MM.1S (cell line): ENCODE measurements at regions not wholly inside any gene's neighbourhood (a gene's known extent, or its start where the extent isn't known, plus 50 kb on each side); places are given as distances from the start of the nearest gene placed in this dataset.

Experiments used
- DNase-seq: peaks from one replicate; pipeline ENCODE4 v3.0.0-alpha.2; 2015
- H2AFZ ChIP-seq: fragments of 300-600 bp; sonication (generic); 2 replicates; pipeline ENCODE4 v1.6.0; 2016; ENCODE audit warnings: antibody characterized with exemption, low read length
- H3F3A ChIP-seq: fragments of 300-600 bp; sonication (generic); 2 replicates; pipeline ENCODE4 v1.6.1; 2016; ENCODE audit warnings: mild to moderate bottlenecking, antibody characterized with exemption, low read length, moderate library complexity, mixed read lengths; ENCODE audit not compliant: insufficient read depth
- H3K27ac ChIP-seq: fragments of 300-600 bp; sonication (generic); 2 replicates; pipeline ENCODE4 v1.5.1; 2016; ENCODE audit warnings: mild to moderate bottlenecking, low read length
- H3K27me3 ChIP-seq: fragments of 300-600 bp; sonication (generic); replicated peaks from 2 replicates; pipeline ENCODE4 v1.6.0; 2016; ENCODE audit warnings: low read length; ENCODE audit not compliant: insufficient read depth
- H3K36me3 ChIP-seq: fragments of 300-600 bp; sonication (generic); replicated peaks from 2 replicates; pipeline ENCODE4 v1.6.1; 2016; ENCODE audit warnings: mild to moderate bottlenecking, low read length, mixed read lengths; ENCODE audit not compliant: insufficient read depth
- H3K4me1 ChIP-seq: fragments of 300-600 bp; sonication (generic); 2 replicates; pipeline ENCODE4 v1.6.1; 2016; ENCODE audit warnings: low read length, mixed read lengths
- H3K4me2 ChIP-seq: fragments of 300-600 bp; sonication (generic); 2 replicates; pipeline ENCODE4 v1.6.0; 2016; ENCODE audit warnings: low read depth, low read length
- H3K4me3 ChIP-seq: fragments of 300-600 bp; sonication (generic); 2 replicates; pipeline ENCODE4 v1.5.1; 2016; ENCODE audit warnings: low read length, mixed read lengths
- H3K79me2 ChIP-seq: fragments of 300-600 bp; sonication (generic); 2 replicates; pipeline ENCODE4 v1.6.1; 2016; ENCODE audit warnings: mixed run types, low read length, mixed read lengths
- H3K9ac ChIP-seq: fragments of 300-600 bp; sonication (generic); 2 replicates; pipeline ENCODE4 v1.6.1; 2016; ENCODE audit warnings: low read length, mixed read lengths
- H3K9me2 ChIP-seq: fragments of 300-600 bp; sonication (generic); replicated peaks from 2 replicates; pipeline ENCODE4 v1.6.1; 2016; ENCODE audit warnings: mild to moderate bottlenecking, low read length, mixed read lengths; ENCODE audit not compliant: insufficient read depth
- H3K9me3 ChIP-seq: fragments of 300-600 bp; sonication (generic); replicated peaks from 2 replicates; pipeline ENCODE4 v1.6.1; 2016; ENCODE audit warnings: mild to moderate bottlenecking, low read length, mixed read lengths; ENCODE audit not compliant: insufficient read depth
- H4K20me1 ChIP-seq: fragments of 300-600 bp; sonication (generic); 2 replicates; pipeline ENCODE4 v1.6.1; 2016; ENCODE audit warnings: mild to moderate bottlenecking, low read length, moderate library complexity, mixed read lengths; ENCODE audit not compliant: insufficient read depth
- CTCF ChIP-seq: fragments of 300-600 bp; sonication (generic); IDR thresholded peaks from 2 replicates; pipeline ENCODE4 v1.5.1; 2016; ENCODE audit warnings: antibody characterized with exemption, low read length, mixed read lengths
- EZH2 ChIP-seq: fragments of 300-600 bp; sonication (generic); optimal IDR thresholded peaks from 2 replicates; pipeline ENCODE3; 2017; ENCODE audit warnings: low read depth, mild to moderate bottlenecking, antibody characterized with exemption, low read length, mixed read lengths
- EZH2phosphoT487 ChIP-seq: fragments of 300-600 bp; sonication (generic); IDR thresholded peaks from 2 replicates; pipeline ENCODE4 v1.6.1; 2018; ENCODE audit warnings: antibody characterized with exemption, low read length

- H3K9ac ChIP-seq = no peak overlapping the region
- TF ChIP-seq EZH2 (no peak), EZH2phosphoT487 (no peak), CTCF (no peak)
- no peaks in the 10 kb centered on the region for H3K4me1 ChIP-seq
- H3K9me2 ChIP-seq = no peaks in the 10 kb centered on the region
- no peaks in the 10 kb centered on the region for H4K20me1 ChIP-seq
- H3K27me3 ChIP-seq = no peaks in the 10 kb centered on the region
- H3K4me2 ChIP-seq = no peak overlapping the region
- no peak overlapping the region for H3K27ac ChIP-seq
- no peaks in the 10 kb centered on the region for H3K79me2 ChIP-seq
- no peak overlapping the region for H2AFZ ChIP-seq
- no peaks in the 10 kb centered on the region for H3K36me3 ChIP-seq
- DNase-seq = no peak
- H3K9me3 ChIP-seq = no peaks in the 10 kb centered on the region
- H3K4me3 ChIP-seq = no peak overlapping the region
- no peaks in the 10 kb centered on the region for H3F3A ChIP-seq
These were observed 491.3 kb upstream of the RBFOX1 start for GRCh38 chr16:6841392-6841791.

- Histone ChIP-seq H3K4me1 (no peaks in the 10 kb centered on the region), H3K9ac (no peak overlapping the region), H3K36me3 (no peaks in the 10 kb centered on the region), H3K27me3 (no peaks in the 10 kb centered on the region), H3F3A (no peaks in the 10 kb centered on the region), H3K4me2 (no peak overlapping the region), H3K79me2 (no peaks in the 10 kb centered on the region), H3K9me2 (no peaks in the 10 kb centered on the region), H2AFZ (no peak overlapping the region), H3K9me3 (no peaks in the 10 kb centered on the region), H3K4me3 (no peak overlapping the region), H4K20me1 (no peaks in the 10 kb centered on the region), H3K27ac (no peak overlapping the region)
- no peak for TF ChIP-seq CTCF
- no peak for TF ChIP-seq EZH2
- TF ChIP-seq EZH2phosphoT487 = no peak
- no peak for DNase-seq
These were observed 494.9 kb upstream of the RBFOX1 start for GRCh38 chr16:6837722-6838121.

GRCh38 chr16:6836766-6837165 lies 495.9 kb upstream of the RBFOX1 start:
- no peak for TF ChIP-seq CTCF
- no peak for TF ChIP-seq EZH2phosphoT487
- no peak for TF ChIP-seq EZH2
- H3K27me3 ChIP-seq = no peaks in the 10 kb centered on the region
- H3K9me2 ChIP-seq = no peaks in the 10 kb centered on the region
- H2AFZ ChIP-seq = no peak overlapping the region
- H3K4me1 ChIP-seq = no peaks in the 10 kb centered on the region
- H3K9ac ChIP-seq = no peak overlapping the region
- no peaks in the 10 kb centered on the region for H3K79me2 ChIP-seq
- H4K20me1 ChIP-seq = no peaks in the 10 kb centered on the region
- H3F3A ChIP-seq = no peaks in the 10 kb centered on the region
- no peak overlapping the region for H3K4me2 ChIP-seq
- H3K4me3 ChIP-seq = no peak overlapping the region
- no peak overlapping the region for H3K27ac ChIP-seq
- no peaks in the 10 kb centered on the region for H3K9me3 ChIP-seq
- H3K36me3 ChIP-seq = no peaks in the 10 kb centered on the region
- DNase-seq = no peak
